ENCODE measurements at regions not wholly inside any gene's neighbourhood (a gene's known extent, or its start where the extent isn't known, plus 50 kb on each side); places are given as distances from the start of the nearest gene placed in this dataset.

GRCh38 chr12:107247650-107248049 lies 154.3 kb upstream of the CRY1 start:
- no CpG with 5 or more reads among the region's 1 CpG for WGBS
- H3K36me3 ChIP-seq, result no peaks in the 10 kb centered on the region

GRCh38 chr12:107248187-107248586 lies 154.8 kb upstream of the CRY1 start:
- H3K36me3 ChIP-seq, result no peaks in the 10 kb centered on the region
- H3K27me3 ChIP-seq, result peaks cover 8% of the 10 kb centered on the region
- no peak overlapping the region for H3K4me3 ChIP-seq
- no peaks in the 10 kb centered on the region for H3K4me1 ChIP-seq
- no peaks in the 10 kb centered on the region for H3K9me3 ChIP-seq
- TF ChIP-seq EP300 (IDR thresholded peaks at IDR 0.05), result no peak
- no peak for TF ChIP-seq CTCF (IDR thresholded peaks at IDR 0.05)
- TF ChIP-seq POLR2A (IDR thresholded peaks at IDR 0.05), result no peak
- no peak for TF ChIP-seq POLR2AphosphoS5 (IDR thresholded peaks at IDR 0.05)
- no peak for DNase-seq (ENCODE audit: low spot score in 2 of 2)
- H3K27ac ChIP-seq, result no peak overlapping the region

More at GRCh38 chr12:107247650-107248049, 154.3 kb upstream of the CRY1 start:
- no peak for DNase-seq (ENCODE audit: low spot score in 2 of 2)
- H3K27ac ChIP-seq, result no peak overlapping the region
- no peaks in the 10 kb centered on the region for H3K9me3 ChIP-seq
- no peaks in the 10 kb centered on the region for H3K4me1 ChIP-seq
- H3K4me3 ChIP-seq, result no peak overlapping the region
- peaks cover 8% of the 10 kb centered on the region for H3K27me3 ChIP-seq
- no peak for TF ChIP-seq EP300 (IDR thresholded peaks at IDR 0.05)
- TF ChIP-seq CTCF (IDR thresholded peaks at IDR 0.05), result no peak
- no peak for TF ChIP-seq POLR2AphosphoS5 (IDR thresholded peaks at IDR 0.05)
- no peak for TF ChIP-seq POLR2A (IDR thresholded peaks at IDR 0.05)

- WGBS, result 86% methylated on average over 6 of the region's 6 CpGs
- H3K4me1 ChIP-seq, result no peaks in the 10 kb centered on the region
- H3K4me3 ChIP-seq, result no peak overlapping the region
- DNase-seq (ENCODE audit: low spot score in 2 of 2), result no peak
- no peak for TF ChIP-seq CTCF (IDR thresholded peaks at IDR 0.05)
- no peak for TF ChIP-seq EP300 (IDR thresholded peaks at IDR 0.05)
- no peak for TF ChIP-seq POLR2A (IDR thresholded peaks at IDR 0.05)
- no peak for TF ChIP-seq POLR2AphosphoS5 (IDR thresholded peaks at IDR 0.05)
- peaks cover 4% of the 10 kb centered on the region for H3K27me3 ChIP-seq
- H3K9me3 ChIP-seq, result no peaks in the 10 kb centered on the region
- H3K27ac ChIP-seq, result no peak overlapping the region
- no peaks in the 10 kb centered on the region for H3K36me3 ChIP-seq
Observed at GRCh38 chr12:107251288-107251687, 157.9 kb upstream of the CRY1 start.

GRCh38 chr12:107253361-107253760 lies 160.0 kb upstream of the CRY1 start:
- Histone ChIP-seq H3K36me3 (no peaks in the 10 kb centered on the region), H3K9me3 (no peaks in the 10 kb centered on the region), H3K27me3 (peaks cover 7% of the 10 kb centered on the region), H3K27ac (no peak overlapping the region), H3K4me1 (no peaks in the 10 kb centered on the region), H3K4me3 (no peak overlapping the region)
- DNase-seq (ENCODE audit: low spot score in 2 of 2), result no peak
- WGBS, result 94% methylated on average over 1 of the region's 1 CpG
- TF ChIP-seq POLR2A (IDR thresholded peaks at IDR 0.05), result no peak
- TF ChIP-seq EP300 (IDR thresholded peaks at IDR 0.05), result no peak
- no peak for TF ChIP-seq POLR2AphosphoS5 (IDR thresholded peaks at IDR 0.05)
- no peak for TF ChIP-seq CTCF (IDR thresholded peaks at IDR 0.05)

- no peak overlapping the region for H3K4me3 ChIP-seq
- no peak for DNase-seq (ENCODE audit: low spot score in 2 of 2)
- H3K4me1 ChIP-seq, result no peaks in the 10 kb centered on the region
- no peaks in the 10 kb centered on the region for H3K9me3 ChIP-seq
- H3K27me3 ChIP-seq, result peaks cover 4% of the 10 kb centered on the region
- no peaks in the 10 kb centered on the region for H3K36me3 ChIP-seq
- no peak for TF ChIP-seq POLR2AphosphoS5 (IDR thresholded peaks at IDR 0.05)
- TF ChIP-seq POLR2A (IDR thresholded peaks at IDR 0.05), result no peak
- no peak for TF ChIP-seq EP300 (IDR thresholded peaks at IDR 0.05)
- no peak for TF ChIP-seq CTCF (IDR thresholded peaks at IDR 0.05)
- no peak overlapping the region for H3K27ac ChIP-seq
- WGBS, result 75% methylated on average over 5 of the region's 5 CpGs
Observed at GRCh38 chr12:107254258-107254856, 161.0 kb upstream of the CRY1 start.
